ENCODE measurements at regions not wholly inside any gene's neighbourhood (a gene's known extent, or its start where the extent isn't known, plus 50 kb on each side); places are given as distances from the start of the nearest gene placed in this dataset.

- no peak for TF ChIP-seq CTCF (IDR thresholded peaks at IDR 0.05; ENCODE audit: low read length)
- TF ChIP-seq EZH2 (IDR thresholded peaks at IDR 0.05; ENCODE audit: borderline replicate concordance, low read length) = no peak
- Histone ChIP-seq H3K27ac (ENCODE audit: low read depth, low read length, poor library complexity, severe bottlenecking) (peak overlapping the region; percentile 89), H3K4me1 (ENCODE audit: insufficient read depth, low read length, severe bottlenecking) (peaks cover 55% of the 10 kb centered on the region), H2AFZ (ENCODE audit: low read length) (no peak overlapping the region), H3F3A (ENCODE audit: insufficient read depth, low read length) (peaks cover 8% of the 10 kb centered on the region; the same call in 1 of the 2 replicates), H3K79me2 (ENCODE audit: insufficient read depth, low read length) (no peaks in the 10 kb centered on the region), H3K4me3 (ENCODE audit: low read depth, low read length, poor library complexity, severe bottlenecking) (peak overlapping the region; percentile 61), H3K9ac (ENCODE audit: low read length) (peak overlapping the region; percentile 60; the same call in 1 of the 2 replicates), H4K20me1 (ENCODE audit: insufficient read depth, low read length) (no peaks in the 10 kb centered on the region), H3K27me3 (ENCODE audit: insufficient read depth, low read length) (no peaks in the 10 kb centered on the region), H3K36me3 (ENCODE audit: insufficient read depth, low read length) (no peaks in the 10 kb centered on the region), H3K9me3 (ENCODE audit: low read length) (no peaks in the 10 kb centered on the region), H3K4me2 (ENCODE audit: low read length) (peak overlapping the region; percentile 90), H3K9me2 (ENCODE audit: low read depth, low read length) (no peaks in the 10 kb centered on the region)
Observed at GRCh38 chr3:56916716-56917360, 115.1 kb upstream of the ARHGEF3 start.

GRCh38 chr3:56915966-56916586, 114.3 kb upstream of the ARHGEF3 start:
- peak overlapping the region; percentile 90 for H3K4me2 ChIP-seq (ENCODE audit: low read length)
- H3K27ac ChIP-seq (ENCODE audit: low read depth, low read length, poor library complexity, severe bottlenecking) = peak overlapping the region; percentile 89
- no peaks in the 10 kb centered on the region for H3K9me3 ChIP-seq (ENCODE audit: low read length)
- peak overlapping the region; percentile 61 for H3K4me3 ChIP-seq (ENCODE audit: low read depth, low read length, poor library complexity, severe bottlenecking)
- peaks cover 50% of the 10 kb centered on the region for H3K4me1 ChIP-seq (ENCODE audit: insufficient read depth, low read length, severe bottlenecking)
- H3K27me3 ChIP-seq (ENCODE audit: insufficient read depth, low read length) = no peaks in the 10 kb centered on the region
- H3K9me2 ChIP-seq (ENCODE audit: low read depth, low read length) = no peaks in the 10 kb centered on the region
- H3K9ac ChIP-seq (ENCODE audit: low read length) = peak overlapping the region; percentile 60
- peak overlapping the region; percentile 53; the same call in 1 of the 2 replicates for H2AFZ ChIP-seq (ENCODE audit: low read length)
- H4K20me1 ChIP-seq (ENCODE audit: insufficient read depth, low read length) = no peaks in the 10 kb centered on the region
- H3F3A ChIP-seq (ENCODE audit: insufficient read depth, low read length) = peaks cover 8% of the 10 kb centered on the region; the same call in 1 of the 2 replicates
- TF ChIP-seq CTCF (IDR thresholded peaks at IDR 0.05; ENCODE audit: low read length) (peak; percentile 14; the same call in 1 of the 2 replicates), EZH2 (IDR thresholded peaks at IDR 0.05; ENCODE audit: borderline replicate concordance, low read length) (no peak)
- H3K79me2 ChIP-seq (ENCODE audit: insufficient read depth, low read length) = no peaks in the 10 kb centered on the region
- no peaks in the 10 kb centered on the region for H3K36me3 ChIP-seq (ENCODE audit: insufficient read depth, low read length)

GRCh38 chr3:56914646-56915045, 112.9 kb upstream of the ARHGEF3 start:
- no peaks in the 10 kb centered on the region for H3K36me3 ChIP-seq (ENCODE audit: insufficient read depth, low read length)
- no peak overlapping the region for H3K4me3 ChIP-seq (ENCODE audit: low read depth, low read length, poor library complexity, severe bottlenecking)
- H3K9me3 ChIP-seq (ENCODE audit: low read length) = no peaks in the 10 kb centered on the region
- H4K20me1 ChIP-seq (ENCODE audit: insufficient read depth, low read length) = no peaks in the 10 kb centered on the region
- H3K4me1 ChIP-seq (ENCODE audit: insufficient read depth, low read length, severe bottlenecking) = peaks cover 48% of the 10 kb centered on the region
- H3F3A ChIP-seq (ENCODE audit: insufficient read depth, low read length) = peaks cover 8% of the 10 kb centered on the region; the same call in 1 of the 2 replicates
- no peak overlapping the region for H2AFZ ChIP-seq (ENCODE audit: low read length)
- no peak overlapping the region for H3K27ac ChIP-seq (ENCODE audit: low read depth, low read length, poor library complexity, severe bottlenecking)
- H3K9me2 ChIP-seq (ENCODE audit: low read depth, low read length) = no peaks in the 10 kb centered on the region
- no peak overlapping the region for H3K4me2 ChIP-seq (ENCODE audit: low read length)
- H3K27me3 ChIP-seq (ENCODE audit: insufficient read depth, low read length) = no peaks in the 10 kb centered on the region
- no peaks in the 10 kb centered on the region for H3K79me2 ChIP-seq (ENCODE audit: insufficient read depth, low read length)
- TF ChIP-seq CTCF (IDR thresholded peaks at IDR 0.05; ENCODE audit: low read length) (no peak), EZH2 (IDR thresholded peaks at IDR 0.05; ENCODE audit: borderline replicate concordance, low read length) (no peak)
- H3K9ac ChIP-seq (ENCODE audit: low read length) = no peak overlapping the region
